ENCODE measurements at regions not wholly inside any gene's neighbourhood (a gene's known extent, or its start where the extent isn't known, plus 50 kb on each side); places are given as distances from the start of the nearest gene placed in this dataset.

DNA sequence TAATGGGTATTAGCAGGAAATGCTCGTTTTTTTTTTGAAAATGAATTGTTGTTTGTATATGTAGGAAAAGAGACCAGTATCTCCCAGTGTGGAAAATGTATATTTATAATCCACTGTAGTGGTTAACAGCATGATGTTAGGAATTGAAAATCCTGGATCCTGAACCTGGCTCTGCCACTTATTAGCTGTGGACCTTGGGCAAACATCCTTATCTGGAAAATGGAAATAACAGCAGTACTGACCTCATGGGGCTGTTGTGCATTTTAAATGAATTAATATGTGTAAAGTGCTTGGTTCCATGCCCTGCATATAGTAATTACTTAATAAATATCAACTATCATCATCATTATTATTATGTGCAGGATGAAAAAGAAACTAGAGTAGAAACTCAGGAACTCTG lies 251.3 kb downstream of the CDCA7 start:
- no peaks in the 10 kb centered on the region for H3K36me3 ChIP-seq (ENCODE audit: insufficient read depth, low read length)
- TF ChIP-seq, protein P1, sequence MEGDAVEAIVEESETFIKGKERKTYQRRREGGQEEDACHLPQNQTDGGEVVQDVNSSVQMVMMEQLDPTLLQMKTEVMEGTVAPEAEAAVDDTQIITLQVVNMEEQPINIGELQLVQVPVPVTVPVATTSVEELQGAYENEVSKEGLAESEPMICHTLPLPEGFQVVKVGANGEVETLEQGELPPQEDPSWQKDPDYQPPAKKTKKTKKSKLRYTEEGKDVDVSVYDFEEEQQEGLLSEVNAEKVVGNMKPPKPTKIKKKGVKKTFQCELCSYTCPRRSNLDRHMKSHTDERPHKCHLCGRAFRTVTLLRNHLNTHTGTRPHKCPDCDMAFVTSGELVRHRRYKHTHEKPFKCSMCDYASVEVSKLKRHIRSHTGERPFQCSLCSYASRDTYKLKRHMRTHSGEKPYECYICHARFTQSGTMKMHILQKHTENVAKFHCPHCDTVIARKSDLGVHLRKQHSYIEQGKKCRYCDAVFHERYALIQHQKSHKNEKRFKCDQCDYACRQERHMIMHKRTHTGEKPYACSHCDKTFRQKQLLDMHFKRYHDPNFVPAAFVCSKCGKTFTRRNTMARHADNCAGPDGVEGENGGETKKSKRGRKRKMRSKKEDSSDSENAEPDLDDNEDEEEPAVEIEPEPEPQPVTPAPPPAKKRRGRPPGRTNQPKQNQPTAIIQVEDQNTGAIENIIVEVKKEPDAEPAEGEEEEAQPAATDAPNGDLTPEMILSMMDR (IDR thresholded peaks at IDR 0.05; ENCODE audit: poor library complexity, severe bottlenecking) = no peak
- TF ChIP-seq EZH2 (IDR thresholded peaks at IDR 0.05; ENCODE audit: borderline replicate concordance, insufficient read depth, low read length, poor library complexity, severe bottlenecking) (no peak), POLR2AphosphoS5 (IDR thresholded peaks at IDR 0.05) (no peak), SMC3 (conservative IDR thresholded peaks at IDR 0.05; ENCODE audit: poor library complexity) (no peak), TAF1 (IDR thresholded peaks at IDR 0.05; ENCODE audit: low read depth) (no peak)
- H2AFZ ChIP-seq (ENCODE audit: low read depth, low read length) = no peak overlapping the region
- H3K4me2 ChIP-seq (ENCODE audit: low read length) = no peak overlapping the region
- no peaks in the 10 kb centered on the region for H3K79me2 ChIP-seq (replicated peaks; ENCODE audit: insufficient read depth, low read length)
- no peak overlapping the region for H3K4me3 ChIP-seq (ENCODE audit: low read length)
- no peaks in the 10 kb centered on the region for H3K9me3 ChIP-seq (ENCODE audit: low read length)
- H3K27me3 ChIP-seq (ENCODE audit: insufficient read depth, low read depth, low read length) = no peaks in the 10 kb centered on the region
- H3K9me2 ChIP-seq (ENCODE audit: insufficient read depth, low read length) = no peaks in the 10 kb centered on the region
- no peaks in the 10 kb centered on the region for H4K20me1 ChIP-seq (ENCODE audit: insufficient read depth)
- no peaks in the 10 kb centered on the region for H3F3A ChIP-seq (ENCODE audit: insufficient read depth, low read length, poor library complexity, severe bottlenecking)
- H3K27ac ChIP-seq (ENCODE audit: low read length) = no peak overlapping the region
- H3K9ac ChIP-seq (ENCODE audit: low read length) = no peak overlapping the region

DNA sequence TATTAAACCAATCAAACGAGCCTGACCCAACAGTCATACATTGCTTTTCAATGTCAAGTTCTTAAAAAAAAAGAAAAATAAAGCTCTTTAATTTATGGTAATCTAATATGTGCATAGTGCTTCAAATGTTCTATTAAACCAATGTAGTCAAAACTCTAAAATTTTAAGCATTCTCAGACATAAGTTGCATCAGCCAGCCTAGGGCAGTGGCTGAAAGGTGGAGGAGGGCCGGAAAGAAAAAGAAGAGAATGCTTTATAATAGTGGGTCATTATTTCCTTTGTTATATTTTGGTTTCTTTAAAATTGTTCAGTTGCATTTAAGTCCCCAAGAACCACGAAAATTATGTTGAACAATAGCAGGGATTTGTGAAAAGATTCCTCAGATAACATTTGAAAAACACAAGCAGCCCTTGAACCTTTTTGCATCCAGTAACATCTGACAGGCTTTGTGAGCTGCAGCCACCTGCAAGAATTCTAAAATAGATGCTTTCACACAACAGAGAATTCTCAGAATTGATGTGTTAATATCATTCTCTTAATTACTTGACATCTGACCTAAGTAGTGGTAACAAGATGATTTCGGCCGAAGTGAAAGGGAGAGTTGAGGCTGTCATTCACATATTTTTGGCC lies 252.1 kb downstream of the CDCA7 start:
- Histone ChIP-seq H3K27ac (ENCODE audit: low read length) (no peak overlapping the region), H3K4me2 (ENCODE audit: low read length) (no peak overlapping the region), H3K79me2 (replicated peaks; ENCODE audit: insufficient read depth, low read length) (no peaks in the 10 kb centered on the region), H2AFZ (ENCODE audit: low read depth, low read length) (no peak overlapping the region), H3K9ac (ENCODE audit: low read length) (no peak overlapping the region), H3K9me2 (ENCODE audit: insufficient read depth, low read length) (no peaks in the 10 kb centered on the region), H4K20me1 (ENCODE audit: insufficient read depth) (no peaks in the 10 kb centered on the region), H3K36me3 (ENCODE audit: insufficient read depth, low read length) (no peaks in the 10 kb centered on the region), H3F3A (ENCODE audit: insufficient read depth, low read length, poor library complexity, severe bottlenecking) (no peaks in the 10 kb centered on the region), H3K27me3 (ENCODE audit: insufficient read depth, low read depth, low read length) (no peaks in the 10 kb centered on the region), H3K4me3 (ENCODE audit: low read length) (no peak overlapping the region), H3K9me3 (ENCODE audit: low read length) (no peaks in the 10 kb centered on the region)
- no peak for TF ChIP-seq MXI1 (conservative IDR thresholded peaks at IDR 0.05; ENCODE audit: poor library complexity, severe bottlenecking)

DNA sequence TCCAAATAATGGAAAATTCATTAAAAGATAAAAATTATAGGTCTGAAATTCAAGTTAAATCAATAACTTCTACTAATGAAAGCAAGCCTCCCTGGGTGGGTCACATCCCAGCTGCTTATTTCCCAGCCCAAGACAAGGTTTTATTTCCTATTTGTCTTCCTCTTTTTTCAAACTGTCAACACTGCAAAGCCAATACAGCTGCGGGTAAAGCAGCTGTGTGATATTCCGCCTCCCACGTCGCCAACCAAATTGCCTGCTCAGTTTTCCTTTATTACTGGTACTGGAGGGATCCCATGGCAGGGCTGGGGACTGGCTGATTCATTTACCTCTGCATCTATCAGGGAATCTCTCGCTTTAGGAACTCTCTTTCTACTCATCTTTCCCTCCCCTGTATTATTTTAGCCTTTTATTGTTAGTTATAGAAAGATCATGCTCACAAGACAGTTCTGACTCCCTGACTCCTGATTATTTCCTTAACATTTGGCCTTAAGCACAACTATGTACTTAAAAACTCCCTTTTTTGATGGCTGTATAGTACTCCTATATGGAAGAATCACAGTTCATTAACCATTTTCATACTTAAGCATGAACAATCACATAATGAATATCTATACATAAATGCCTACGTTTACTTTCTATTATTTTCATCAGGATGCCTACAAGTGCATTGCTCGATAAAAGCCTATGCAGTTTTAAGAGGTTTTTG lies 253.1 kb downstream of the CDCA7 start:
- Histone ChIP-seq H3K79me2 (replicated peaks; ENCODE audit: insufficient read depth, low read length) (no peaks in the 10 kb centered on the region), H3K9me3 (ENCODE audit: low read length) (no peaks in the 10 kb centered on the region), H2AFZ (ENCODE audit: low read depth, low read length) (no peak overlapping the region), H3K27me3 (ENCODE audit: insufficient read depth, low read depth, low read length) (no peaks in the 10 kb centered on the region), H3F3A (ENCODE audit: insufficient read depth, low read length, poor library complexity, severe bottlenecking) (no peaks in the 10 kb centered on the region), H4K20me1 (ENCODE audit: insufficient read depth) (no peaks in the 10 kb centered on the region), H3K9ac (ENCODE audit: low read length) (no peak overlapping the region), H3K27ac (ENCODE audit: low read length) (no peak overlapping the region), H3K4me3 (ENCODE audit: low read length) (no peak overlapping the region), H3K4me2 (ENCODE audit: low read length) (no peak overlapping the region), H3K36me3 (ENCODE audit: insufficient read depth, low read length) (no peaks in the 10 kb centered on the region), H3K9me2 (ENCODE audit: insufficient read depth, low read length) (no peaks in the 10 kb centered on the region)
- no peak for TF ChIP-seq RAD21 (conservative IDR thresholded peaks at IDR 0.05)
- TF ChIP-seq TAF1 (IDR thresholded peaks at IDR 0.05; ENCODE audit: low read depth) = no peak
- TF ChIP-seq, protein P2, sequence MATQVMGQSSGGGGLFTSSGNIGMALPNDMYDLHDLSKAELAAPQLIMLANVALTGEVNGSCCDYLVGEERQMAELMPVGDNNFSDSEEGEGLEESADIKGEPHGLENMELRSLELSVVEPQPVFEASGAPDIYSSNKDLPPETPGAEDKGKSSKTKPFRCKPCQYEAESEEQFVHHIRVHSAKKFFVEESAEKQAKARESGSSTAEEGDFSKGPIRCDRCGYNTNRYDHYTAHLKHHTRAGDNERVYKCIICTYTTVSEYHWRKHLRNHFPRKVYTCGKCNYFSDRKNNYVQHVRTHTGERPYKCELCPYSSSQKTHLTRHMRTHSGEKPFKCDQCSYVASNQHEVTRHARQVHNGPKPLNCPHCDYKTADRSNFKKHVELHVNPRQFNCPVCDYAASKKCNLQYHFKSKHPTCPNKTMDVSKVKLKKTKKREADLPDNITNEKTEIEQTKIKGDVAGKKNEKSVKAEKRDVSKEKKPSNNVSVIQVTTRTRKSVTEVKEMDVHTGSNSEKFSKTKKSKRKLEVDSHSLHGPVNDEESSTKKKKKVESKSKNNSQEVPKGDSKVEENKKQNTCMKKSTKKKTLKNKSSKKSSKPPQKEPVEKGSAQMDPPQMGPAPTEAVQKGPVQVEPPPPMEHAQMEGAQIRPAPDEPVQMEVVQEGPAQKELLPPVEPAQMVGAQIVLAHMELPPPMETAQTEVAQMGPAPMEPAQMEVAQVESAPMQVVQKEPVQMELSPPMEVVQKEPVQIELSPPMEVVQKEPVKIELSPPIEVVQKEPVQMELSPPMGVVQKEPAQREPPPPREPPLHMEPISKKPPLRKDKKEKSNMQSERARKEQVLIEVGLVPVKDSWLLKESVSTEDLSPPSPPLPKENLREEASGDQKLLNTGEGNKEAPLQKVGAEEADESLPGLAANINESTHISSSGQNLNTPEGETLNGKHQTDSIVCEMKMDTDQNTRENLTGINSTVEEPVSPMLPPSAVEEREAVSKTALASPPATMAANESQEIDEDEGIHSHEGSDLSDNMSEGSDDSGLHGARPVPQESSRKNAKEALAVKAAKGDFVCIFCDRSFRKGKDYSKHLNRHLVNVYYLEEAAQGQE (IDR thresholded peaks at IDR 0.05; ENCODE audit: borderline replicate concordance) = no peak
- no peak for TF ChIP-seq POLR2AphosphoS5 (IDR thresholded peaks at IDR 0.05)
- TF ChIP-seq, protein P1 (IDR thresholded peaks at IDR 0.05; ENCODE audit: poor library complexity, severe bottlenecking) = no peak
- no peak for TF ChIP-seq EZH2 (IDR thresholded peaks at IDR 0.05; ENCODE audit: borderline replicate concordance, insufficient read depth, low read length, poor library complexity, severe bottlenecking)
- TF ChIP-seq MXI1 (conservative IDR thresholded peaks at IDR 0.05; ENCODE audit: poor library complexity, severe bottlenecking) = no peak
- TF ChIP-seq EP300 (conservative IDR thresholded peaks at IDR 0.05; ENCODE audit: poor library complexity, severe bottlenecking) = no peak
- no peak for TF ChIP-seq SMC3 (conservative IDR thresholded peaks at IDR 0.05; ENCODE audit: poor library complexity)

Data from neural cell (in vitro differentiated cells).